GM23248 (cell line): ENCODE measurements at regions not wholly inside any gene's neighbourhood (a gene's known extent, or its start where the extent isn't known, plus 50 kb on each side); places are given as distances from the start of the nearest gene placed in this dataset.

Experiments used
- EZH2 ChIP-seq: fragments of 200-600 bp; sonication (generic); IDR thresholded peaks from 2 replicates; pipeline ENCODE4 v1.6.1; 2018; ENCODE audit warnings: antibody characterized with exemption, mild to moderate bottlenecking; ENCODE audit not compliant: insufficient read depth, poor library complexity, severe bottlenecking
- EZH2phosphoT487 ChIP-seq: fragments of 200-600 bp; sonication (generic); IDR thresholded peaks from 2 replicates; pipeline ENCODE4 v1.6.1; 2018; ENCODE audit warnings: antibody characterized with exemption, moderate library complexity, mild to moderate bottlenecking, low read depth; ENCODE audit not compliant: insufficient read depth

DNA sequence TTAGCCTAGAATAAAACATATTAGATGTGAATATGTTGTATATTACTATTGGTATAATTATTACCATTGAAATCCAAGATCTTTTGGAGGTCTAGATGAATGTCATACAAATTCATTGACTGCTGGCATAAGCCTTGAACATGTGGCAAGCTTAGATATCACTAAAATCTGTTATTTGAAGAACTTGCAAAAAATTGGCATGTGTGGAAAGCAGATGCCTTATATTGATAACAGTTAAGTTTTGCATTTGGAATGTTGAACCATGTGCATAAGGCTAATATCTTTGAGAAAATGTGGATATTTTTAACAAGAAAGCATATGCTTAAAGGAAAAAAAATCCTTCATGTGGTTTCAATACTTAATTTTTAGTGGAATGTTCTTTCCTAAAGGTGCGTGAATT is 203.6 kb upstream of the PRICKLE1 start:
- TF ChIP-seq EZH2 (no peak), EZH2phosphoT487 (no peak)
